ENCODE measurements at regions not wholly inside any gene's neighbourhood (a gene's known extent, or its start where the extent isn't known, plus 50 kb on each side); places are given as distances from the start of the nearest gene placed in this dataset.

- H3K27ac ChIP-seq = no peak overlapping the region
- H3K4me1 ChIP-seq = no peaks in the 10 kb centered on the region
- no peaks in the 10 kb centered on the region for H3K9me3 ChIP-seq
- TF ChIP-seq CTCF (IDR thresholded peaks at IDR 0.05) (no peak), POLR2A (IDR thresholded peaks at IDR 0.05) (no peak)
- intact Hi-C loops (cut with DNase I) = no loop called here
- DNase-seq = no peak
- H3K4me3 ChIP-seq (replicated peaks in 1 of 3) = no peak overlapping the region
- no peaks in the 10 kb centered on the region for H3K36me3 ChIP-seq
- WGBS, 2 donors = 75 to 83% methylated on average over 3 of the region's 3 CpGs
- H3K27me3 ChIP-seq = no peaks in the 10 kb centered on the region
Observed at GRCh38 chr10:10178476-10178875, 839.2 kb upstream of the CELF2 start.

- no peaks in the 10 kb centered on the region for H3K36me3 ChIP-seq
- WGBS, 2 donors = 86% methylated on average over 4 of the region's 4 CpGs
- intact Hi-C loops (cut with DNase I) = no loop called here
- no peaks in the 10 kb centered on the region for H3K27me3 ChIP-seq
- no peak for TF ChIP-seq POLR2A (IDR thresholded peaks at IDR 0.05)
- no peak for TF ChIP-seq CTCF (IDR thresholded peaks at IDR 0.05)
- no peaks in the 10 kb centered on the region for H3K9me3 ChIP-seq
- DNase-seq = no peak
- H3K4me3 ChIP-seq (replicated peaks in 1 of 3) = no peak overlapping the region
- H3K27ac ChIP-seq = no peak overlapping the region
- H3K4me1 ChIP-seq = no peaks in the 10 kb centered on the region
Observed at GRCh38 chr10:10193848-10194247, 823.8 kb upstream of the CELF2 start.

- WGBS, 2 donors = 92 to 94% methylated on average over 5 of the region's 5 CpGs
- Histone ChIP-seq H3K27me3 (no peaks in the 10 kb centered on the region), H3K27ac (no peak overlapping the region), H3K9me3 (no peaks in the 10 kb centered on the region), H3K4me1 (no peaks in the 10 kb centered on the region), H3K36me3 (no peaks in the 10 kb centered on the region), H3K4me3 (replicated peaks in 1 of 3) (no peak overlapping the region)
- TF ChIP-seq POLR2A (IDR thresholded peaks at IDR 0.05) = no peak
- intact Hi-C loops (cut with DNase I) = no loop called here
- DNase-seq = no peak
Observed at GRCh38 chr10:10196701-10197100, 821.0 kb upstream of the CELF2 start.

- DNase-seq = no peak
- intact Hi-C loops (cut with DNase I) = no loop called here
- Histone ChIP-seq H3K4me1 (no peaks in the 10 kb centered on the region), H3K27me3 (no peaks in the 10 kb centered on the region), H3K4me3 (replicated peaks in 1 of 3) (no peak overlapping the region), H3K36me3 (no peaks in the 10 kb centered on the region), H3K9me3 (no peaks in the 10 kb centered on the region), H3K27ac (no peak overlapping the region)
- WGBS, 2 donors = 90 to 93% methylated on average over 4 of the region's 4 CpGs
- TF ChIP-seq POLR2A (IDR thresholded peaks at IDR 0.05) (no peak), CTCF (IDR thresholded peaks at IDR 0.05) (no peak)
Observed at GRCh38 chr10:10197423-10197822, 820.2 kb upstream of the CELF2 start.

- Histone ChIP-seq H3K4me3 (replicated peaks in 1 of 3) (no peak overlapping the region), H3K9me3 (no peaks in the 10 kb centered on the region), H3K36me3 (no peaks in the 10 kb centered on the region), H3K27me3 (no peaks in the 10 kb centered on the region), H3K27ac (no peak overlapping the region), H3K4me1 (no peaks in the 10 kb centered on the region)
- WGBS, 2 donors = 79 to 84% methylated on average over 6 of the region's 6 CpGs
- intact Hi-C loops (cut with DNase I) = no loop called here
- TF ChIP-seq CTCF (IDR thresholded peaks at IDR 0.05) (no peak), POLR2A (IDR thresholded peaks at IDR 0.05) (no peak)
- no peak for DNase-seq
Observed at GRCh38 chr10:10198363-10198762, 819.3 kb upstream of the CELF2 start.

- H3K9me3 ChIP-seq = no peaks in the 10 kb centered on the region
- H3K36me3 ChIP-seq = no peaks in the 10 kb centered on the region
- intact Hi-C loops (cut with DNase I) = no loop called here
- TF ChIP-seq POLR2A (IDR thresholded peaks at IDR 0.05) (no peak), CTCF (IDR thresholded peaks at IDR 0.05) (no peak)
- no peaks in the 10 kb centered on the region for H3K27me3 ChIP-seq
- no peak overlapping the region for H3K4me3 ChIP-seq (replicated peaks in 1 of 3)
- WGBS, 2 donors = 92 to 94% methylated on average over 2 of the region's 2 CpGs
- no peak overlapping the region for H3K27ac ChIP-seq
- no peaks in the 10 kb centered on the region for H3K4me1 ChIP-seq
- no peak for DNase-seq
Observed at GRCh38 chr10:10204415-10204814, 813.3 kb upstream of the CELF2 start.

All from thyroid gland (tissue), 4 donors.